ENCODE measurements at regions not wholly inside any gene's neighbourhood (a gene's known extent, or its start where the extent isn't known, plus 50 kb on each side); places are given as distances from the start of the nearest gene placed in this dataset.

DNA sequence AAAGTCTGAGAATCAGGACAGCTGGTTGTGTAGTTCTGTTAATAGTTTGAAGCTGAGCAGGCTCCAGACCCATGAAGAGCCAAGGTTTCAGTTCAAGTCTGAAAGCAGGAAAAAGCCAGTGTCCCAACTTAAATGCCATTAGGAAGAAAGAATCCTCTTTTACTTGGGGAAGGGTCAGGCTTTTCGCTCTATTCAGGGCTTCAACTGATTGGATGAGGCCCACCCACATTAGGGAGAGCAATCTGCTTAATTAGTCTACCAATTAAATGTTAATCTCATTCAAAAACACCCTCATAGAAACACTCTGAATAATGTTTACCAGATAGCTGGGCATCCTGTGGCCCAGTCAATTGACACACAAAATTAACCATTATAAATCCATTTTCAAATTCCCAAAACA is 462.2 kb downstream of the EPM2A start:
- no peak overlapping the region for H3K18ac ChIP-seq (ENCODE audit: extremely low read depth, low read length)
- FAIRE-seq (no peak), DNase-seq (ENCODE audit: low read depth in 1 of 2, low spot score in 2 of 2) (no peak)
- no peak overlapping the region for H2BK5ac ChIP-seq (ENCODE audit: low read depth, low read length)
- H4K20me1 ChIP-seq (replicated peaks in 1 of 2; ENCODE audit: control insufficient read depth in 1 of 2, insufficient read depth in 2 of 2, low read length in 2 of 2): no peaks in the 10 kb centered on the region
- H3K36me3 ChIP-seq (ENCODE audit: control insufficient read depth in 2 of 4, insufficient read depth in 4 of 4, low read length in 3 of 4): no peaks in the 10 kb centered on the region
- POLR2A ChIA-PET (ENCODE audit: partially characterized antibody): no interaction called here
- no peak overlapping the region for H2AK5ac ChIP-seq (ENCODE audit: low read depth, low read length)
- H3K4ac ChIP-seq (replicated peaks; ENCODE audit: insufficient read length, low read depth, low read length): no peak overlapping the region
- H3K27me3 ChIP-seq (replicated peaks in 1 of 4; ENCODE audit: control insufficient read depth in 3 of 4, extremely low read depth in 1 of 4, insufficient read depth in 3 of 4, low read length in 3 of 4): no peaks in the 10 kb centered on the region
- H3K4me3 ChIP-seq (ENCODE audit: extremely low read depth in 1 of 4, insufficient read depth in 2 of 4, low read depth in 3 of 4, low read length in 4 of 4): no peak overlapping the region
- no peak overlapping the region for H4K91ac ChIP-seq (replicated peaks; ENCODE audit: insufficient read length, low read length)
- H3K79me2 ChIP-seq (ENCODE audit: control insufficient read depth in 1 of 2, insufficient read depth in 2 of 2, low read length in 2 of 2): no peaks in the 10 kb centered on the region
- no peak overlapping the region for H3K9ac ChIP-seq (replicated peaks in 1 of 4; ENCODE audit: extremely low read depth in 1 of 4, low read depth in 3 of 4, low read length in 3 of 4)
- WGBS, 2 experiments (ENCODE audit: extremely low coverage in 1 of 2, insufficient coverage in 1 of 2, insufficient read length in 1 of 2, insufficient replicate concordance in 2 of 2, low coverage in 1 of 2, low lambda C conversion rate in 2 of 2, missing lambda C conversion rate in 1 of 2): 89% methylated on average over 1 of the region's 1 CpG; no CpG with 5 or more reads in 1 of the 2 experiments
- H3K23me2 ChIP-seq (ENCODE audit: low read depth, low read length): no peaks in the 10 kb centered on the region
- no peak overlapping the region for H2BK12ac ChIP-seq (ENCODE audit: low read depth, low read length)
- no peaks in the 10 kb centered on the region for H3K79me1 ChIP-seq (ENCODE audit: low read depth, low read length)
- H4K5ac ChIP-seq (ENCODE audit: insufficient read length, low read depth, low read length): no peak overlapping the region
- H3K4me2 ChIP-seq (ENCODE audit: insufficient read depth in 1 of 2, low read depth in 2 of 2, low read length in 2 of 2): no peak overlapping the region
- H3K14ac ChIP-seq (ENCODE audit: insufficient read length): no peak overlapping the region
- CTCF ChIA-PET (ENCODE audit: partially characterized antibody): no interaction called here
- H2BK120ac ChIP-seq (replicated peaks; ENCODE audit: low read depth, low read length): no peak overlapping the region
- H3K27ac ChIP-seq (ENCODE audit: low read depth, low read length): no peak overlapping the region
- no peak overlapping the region for H4K8ac ChIP-seq (ENCODE audit: extremely low read depth, insufficient read depth, low read length)
- no peaks in the 10 kb centered on the region; a peak in 2 of 7 replicates for H3K4me1 ChIP-seq (replicated peaks in 1 of 4; ENCODE audit: control insufficient read depth in 3 of 4, insufficient read depth in 4 of 4, low read length in 3 of 4)
- H3K9me3 ChIP-seq (ENCODE audit: insufficient read depth in 2 of 2, low read depth in 1 of 2, low read length in 1 of 2): no peaks in the 10 kb centered on the region
- no peak overlapping the region for H3K23ac ChIP-seq (ENCODE audit: insufficient read length)
- H2BK15ac ChIP-seq (ENCODE audit: low read length): no peak overlapping the region
- no peak overlapping the region for H2BK20ac ChIP-seq (ENCODE audit: low read length)
- no peak overlapping the region for H3K56ac ChIP-seq (replicated peaks; ENCODE audit: insufficient read length, low read depth, low read length)
- H2AFZ ChIP-seq (ENCODE audit: low read length): no peak overlapping the region
- TF ChIP-seq, protein P1, sequence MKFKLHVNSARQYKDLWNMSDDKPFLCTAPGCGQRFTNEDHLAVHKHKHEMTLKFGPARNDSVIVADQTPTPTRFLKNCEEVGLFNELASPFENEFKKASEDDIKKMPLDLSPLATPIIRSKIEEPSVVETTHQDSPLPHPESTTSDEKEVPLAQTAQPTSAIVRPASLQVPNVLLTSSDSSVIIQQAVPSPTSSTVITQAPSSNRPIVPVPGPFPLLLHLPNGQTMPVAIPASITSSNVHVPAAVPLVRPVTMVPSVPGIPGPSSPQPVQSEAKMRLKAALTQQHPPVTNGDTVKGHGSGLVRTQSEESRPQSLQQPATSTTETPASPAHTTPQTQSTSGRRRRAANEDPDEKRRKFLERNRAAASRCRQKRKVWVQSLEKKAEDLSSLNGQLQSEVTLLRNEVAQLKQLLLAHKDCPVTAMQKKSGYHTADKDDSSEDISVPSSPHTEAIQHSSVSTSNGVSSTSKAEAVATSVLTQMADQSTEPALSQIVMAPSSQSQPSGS (IDR thresholded peaks at IDR 0.05; ENCODE audit: low read length): no peak
- TF ChIP-seq SP1 (IDR thresholded peaks at IDR 0.05; ENCODE audit: low read depth, low read length) (no peak), SP2 (IDR thresholded peaks at IDR 0.05; ENCODE audit: low read length) (no peak), CHD1 (IDR thresholded peaks at IDR 0.05; ENCODE audit: low read depth, low read length) (no peak), KDM4A (IDR thresholded peaks at IDR 0.05; ENCODE audit: low read depth, low read length, severe bottlenecking) (no peak), POU5F1 (IDR thresholded peaks at IDR 0.05; ENCODE audit: low read depth, low read length) (no peak), EZH2 (IDR thresholded peaks at IDR 0.05; ENCODE audit: low read depth, low read length, severe bottlenecking) (no peak), KDM1A (IDR thresholded peaks at IDR 0.05; ENCODE audit: borderline replicate concordance, low read length) (no peak), SAP30 (IDR thresholded peaks at IDR 0.05; ENCODE audit: insufficient read depth, insufficient replicate concordance, low read length) (no peak), POLR2A (IDR thresholded peaks at IDR 0.05; ENCODE audit: control extremely low read depth in 1 of 2, low read depth in 2 of 2, low read length in 2 of 2) (no peak), RAD21 (IDR thresholded peaks at IDR 0.05 in 1 of 2, conservative IDR thresholded peaks at IDR 0.05 in 1 of 2; ENCODE audit: low read depth in 2 of 2, low read length in 2 of 2) (no peak), TAF1 (IDR thresholded peaks at IDR 0.05; ENCODE audit: low read depth, low read length) (no peak)
- TF ChIP-seq, protein P2, sequence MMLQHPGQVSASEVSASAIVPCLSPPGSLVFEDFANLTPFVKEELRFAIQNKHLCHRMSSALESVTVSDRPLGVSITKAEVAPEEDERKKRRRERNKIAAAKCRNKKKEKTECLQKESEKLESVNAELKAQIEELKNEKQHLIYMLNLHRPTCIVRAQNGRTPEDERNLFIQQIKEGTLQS (IDR thresholded peaks at IDR 0.05; ENCODE audit: insufficient read depth, low read depth, low read length): no peak

Data from H1 (cell line).